Stimulated activated CD8-positive, alpha-beta memory T cell treated with anti-CD3 and anti-CD28 coated beads, Interleukin-2, amount 100 ng/mL, for 1 hour (primary cell): ENCODE measurements at regions not wholly inside any gene's neighbourhood (a gene's known extent, or its start where the extent isn't known, plus 50 kb on each side); places are given as distances from the start of the nearest gene placed in this dataset.

Experiments
- DNase-seq, 2 donors: peaks; one replicate each; pipeline ENCODE4 v3.0.0-alpha.2; 2020; ENCODE audit warnings: low read depth in 2 of 2

GRCh38 chr10:94281654-94282053 lies 81.1 kb downstream of the NOC3L start:
- DNase-seq: no peak

DNA sequence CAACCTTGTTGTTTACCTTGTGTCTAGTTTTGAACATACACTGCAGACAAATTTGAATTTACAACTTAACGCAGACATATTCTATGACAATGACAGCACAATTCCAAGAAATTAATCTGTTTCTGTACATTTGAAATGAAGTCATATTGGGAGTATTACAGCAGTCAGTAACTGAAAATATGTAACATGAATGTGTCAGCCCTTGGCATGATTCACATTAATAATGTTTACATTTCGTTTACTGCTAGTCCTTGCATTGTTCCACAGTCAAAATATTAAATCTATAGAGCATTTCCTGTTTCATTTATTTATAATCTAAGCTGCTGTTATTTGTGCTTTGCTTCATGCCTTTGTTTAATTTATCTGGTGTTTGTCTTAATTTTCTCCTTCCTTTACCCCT lies 80.4 kb downstream of the NOC3L start:
- no peak for DNase-seq
